ENCODE measurements at regions not wholly inside any gene's neighbourhood (a gene's known extent, or its start where the extent isn't known, plus 50 kb on each side); places are given as distances from the start of the nearest gene placed in this dataset.
A peak's percentile ranks its signal among the peaks of the same experiment; 100 is the strongest.
"Not testable (repeated sequence)": the region's sequence is repeated elsewhere in the genome, so short reads cannot be mapped to it uniquely, and the experiment has no call there.

- no peak for DNase-seq
Measured at GRCh38 chrX:9390121-9390520, 74.7 kb upstream of the TBL1X start.

GRCh38 chrX:9390693-9391368 is 74.0 kb upstream of the TBL1X start:
- DNase-seq: no peak

GRCh38 chrX:9392445-9392844 is 72.4 kb upstream of the TBL1X start:
- DNase-seq: no peak

GRCh38 chrX:9393571-9393970 is 71.3 kb upstream of the TBL1X start:
- no peak for DNase-seq

- DNase-seq: no peak
Measured at GRCh38 chrX:9394212-9394611, 70.6 kb upstream of the TBL1X start.

- DNase-seq: no peak
Measured at GRCh38 chrX:9396930-9397329, 67.9 kb upstream of the TBL1X start.

GRCh38 chrX:9401051-9401450 is 63.8 kb upstream of the TBL1X start:
- peak; percentile 19 for DNase-seq

- no peak for DNase-seq
Measured at GRCh38 chrX:9403374-9403773, 61.5 kb upstream of the TBL1X start.

- not testable (repeated sequence) for DNase-seq
Measured at GRCh38 chrX:9405635-9406034, 59.2 kb upstream of the TBL1X start.

GRCh38 chrX:9410889-9411288 is 54.0 kb upstream of the TBL1X start:
- DNase-seq: not testable (repeated sequence)

- not testable (repeated sequence) for DNase-seq
Measured at GRCh38 chrX:9411682-9412081, 53.2 kb upstream of the TBL1X start.

- DNase-seq: no peak
Measured at GRCh38 chrX:9414416-9414815, 50.4 kb upstream of the TBL1X start.
